Effector memory CD8-positive, alpha-beta T cell (primary cell): ENCODE measurements at regions not wholly inside any gene's neighbourhood (a gene's known extent, or its start where the extent isn't known, plus 50 kb on each side); places are given as distances from the start of the nearest gene placed in this dataset.
"Not testable (repeated sequence)": the region's sequence is repeated elsewhere in the genome, so short reads cannot be mapped to it uniquely, and the experiment has no call there.

Experiments used
- ATAC-seq: fragments of 150-1000 bp; cut with Tn5 transposase; replicated peaks from 2 replicates; pipeline ENCODE4 v1.10.0; 2021; ENCODE audit warnings: mild to moderate bottlenecking, moderate library complexity
- DNase-seq, 3 experiments: peaks; one replicate each; pipeline ENCODE4 v3.0.0; 2021
- H3K27ac Mint-ChIP-seq, 2 donors: one replicate each; pipeline ENCODE4 v1.8.0; 2022; ENCODE audit warnings: mild to moderate bottlenecking in 2 of 2, mixed read lengths in 2 of 2, moderate library complexity in 2 of 2
- H3K27me3 Mint-ChIP-seq, 2 donors: one replicate each; pipeline ENCODE4 v1.8.0; 2022; ENCODE audit warnings: mixed read lengths in 2 of 2
- H3K36me3 Mint-ChIP-seq: one replicate; pipeline ENCODE4 v1.8.0; 2022; ENCODE audit warnings: mild to moderate bottlenecking, moderate library complexity, mixed read lengths; ENCODE audit not compliant: insufficient read depth
- H3K4me1 Mint-ChIP-seq, 2 donors: one replicate each; pipeline ENCODE4 v1.8.0; 2022; ENCODE audit warnings: low read depth in 2 of 2, mixed read lengths in 2 of 2
- H3K4me3 Mint-ChIP-seq, 2 donors: one replicate each; pipeline ENCODE4 v1.8.0; 2022; ENCODE audit warnings: mild to moderate bottlenecking in 2 of 2, mixed read lengths in 2 of 2, moderate library complexity in 2 of 2
- H3K9me3 Mint-ChIP-seq, 2 donors: one replicate each; pipeline ENCODE4 v1.8.0; 2022; ENCODE audit warnings: mixed read lengths in 2 of 2

- Mint-ChIP-seq H3K4me1 (no peaks in the 10 kb centered on the region), H3K27me3 (no peaks in the 10 kb centered on the region), H3K27ac (no peak overlapping the region), H3K9me3 (peaks cover 0 to 5% of the 10 kb centered on the region in 2 donors), H3K4me3 (no peak overlapping the region), H3K36me3 (no peaks in the 10 kb centered on the region)
- DNase-seq (no peak), ATAC-seq (no peak)
Observed at GRCh38 chr6:156219973-156220372, 557.2 kb upstream of the ARID1B start.

- H3K27ac Mint-ChIP-seq, result no peak overlapping the region
- H3K36me3 Mint-ChIP-seq, result peaks cover 3% of the 10 kb centered on the region
- H3K4me1 Mint-ChIP-seq, result no peaks in the 10 kb centered on the region
- DNase-seq (no peak), ATAC-seq (no peak)
- no peak overlapping the region for H3K4me3 Mint-ChIP-seq
- H3K27me3 Mint-ChIP-seq, result no peaks in the 10 kb centered on the region
- peaks cover 0 to 4% of the 10 kb centered on the region in 2 donors for H3K9me3 Mint-ChIP-seq
Observed at GRCh38 chr6:156205678-156206077, 571.5 kb upstream of the ARID1B start.

DNA sequence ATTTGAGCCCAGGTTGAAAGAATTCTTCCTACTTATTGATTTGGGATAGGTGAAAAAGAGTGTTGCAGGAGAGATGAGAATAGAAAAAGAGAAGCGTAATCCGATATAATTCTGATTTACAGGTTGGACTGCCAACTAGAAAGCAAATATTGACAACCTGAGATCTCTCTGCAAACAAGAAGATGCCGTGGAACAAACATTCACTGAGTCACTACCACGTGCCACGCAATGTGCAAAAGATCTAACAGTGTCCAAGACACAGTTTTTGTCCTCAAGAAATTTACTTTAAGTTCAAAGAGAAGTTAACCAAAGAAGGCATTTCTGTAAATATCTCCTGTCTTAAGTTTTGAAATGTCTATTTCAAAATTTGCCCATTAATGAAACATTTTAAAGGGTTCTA, 578.0 kb upstream of the ARID1B start:
- ATAC-seq, result no peak
- no peak overlapping the region for H3K4me3 Mint-ChIP-seq
- no peaks in the 10 kb centered on the region for H3K27me3 Mint-ChIP-seq
- no peak overlapping the region for H3K27ac Mint-ChIP-seq
- H3K9me3 Mint-ChIP-seq, result peaks cover 3 to 5% of the 10 kb centered on the region in 2 donors
- peaks cover 0 to 4% of the 10 kb centered on the region in 2 donors for H3K4me1 Mint-ChIP-seq
- peaks cover under 1% of the 10 kb centered on the region for H3K36me3 Mint-ChIP-seq
- DNase-seq, result no peak

DNA sequence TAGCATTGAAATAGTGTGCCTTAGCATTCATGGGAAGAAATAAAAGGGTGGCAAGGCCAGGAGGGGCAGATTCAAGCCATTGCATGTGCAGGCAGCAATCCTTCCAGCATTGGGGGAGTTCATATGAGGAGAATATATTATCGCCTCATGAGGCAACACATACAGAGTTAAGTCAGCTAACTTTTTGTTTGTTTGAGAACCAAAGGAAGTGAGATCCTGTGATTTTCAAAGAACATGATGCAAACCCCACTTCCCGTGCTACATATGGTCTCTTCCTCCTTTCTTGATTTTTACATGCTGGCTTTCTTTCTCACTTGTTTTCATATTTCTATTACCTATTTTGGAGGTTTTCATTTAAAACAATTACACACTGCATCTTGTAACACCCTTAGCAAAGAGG, 579.7 kb upstream of the ARID1B start:
- peak; percentile 51 for ATAC-seq
- Mint-ChIP-seq H3K36me3 (no peaks in the 10 kb centered on the region), H3K4me1 (peaks cover 0 to 4% of the 10 kb centered on the region in 2 donors), H3K27ac (no peak overlapping the region), H3K27me3 (no peaks in the 10 kb centered on the region), H3K9me3 (peaks cover 2 to 7% of the 10 kb centered on the region in 2 donors), H3K4me3 (no peak overlapping the region)
- DNase-seq, result no peak

- ATAC-seq (no peak), DNase-seq (no peak)
- H3K27me3 Mint-ChIP-seq, result no peaks in the 10 kb centered on the region
- H3K9me3 Mint-ChIP-seq, result peaks cover 2 to 7% of the 10 kb centered on the region in 2 donors
- H3K4me1 Mint-ChIP-seq, result peaks cover 0 to 4% of the 10 kb centered on the region in 2 donors
- no peak overlapping the region for H3K4me3 Mint-ChIP-seq
- no peak overlapping the region for H3K27ac Mint-ChIP-seq
- no peaks in the 10 kb centered on the region for H3K36me3 Mint-ChIP-seq
Observed at GRCh38 chr6:156194981-156195380, 582.2 kb upstream of the ARID1B start.

- DNase-seq (no peak), ATAC-seq (peak; percentile 24)
- no peaks in the 10 kb centered on the region for H3K27me3 Mint-ChIP-seq
- no peaks in the 10 kb centered on the region for H3K36me3 Mint-ChIP-seq
- H3K4me1 Mint-ChIP-seq, result peaks cover 0 to 4% of the 10 kb centered on the region in 2 donors
- H3K9me3 Mint-ChIP-seq, result peaks cover 2 to 7% of the 10 kb centered on the region in 2 donors
- no peak overlapping the region for H3K27ac Mint-ChIP-seq
- H3K4me3 Mint-ChIP-seq, result no peak overlapping the region
Observed at GRCh38 chr6:156193381-156193780, 583.8 kb upstream of the ARID1B start.

DNA sequence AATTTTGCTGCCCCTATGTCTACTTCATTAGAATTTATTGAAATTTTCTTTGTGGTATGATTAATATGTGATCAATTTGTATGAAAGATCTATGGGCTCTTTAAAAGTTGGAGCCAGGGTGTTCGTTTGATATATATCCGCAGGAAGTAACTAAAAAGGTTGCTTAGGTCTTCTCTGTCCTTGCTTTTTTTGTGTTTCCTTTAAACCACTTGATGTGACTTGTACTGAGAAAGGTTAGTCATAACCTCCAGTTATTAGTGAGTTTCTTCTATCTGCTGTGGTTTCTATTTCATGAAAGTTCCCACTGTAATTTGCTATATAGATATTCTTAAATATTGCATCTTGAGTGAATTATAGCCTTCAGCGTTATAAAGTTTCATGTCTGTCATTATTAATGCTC, 585.3 kb upstream of the ARID1B start:
- ATAC-seq (no peak), DNase-seq (no peak)
- H3K27ac Mint-ChIP-seq, result no peak overlapping the region
- H3K36me3 Mint-ChIP-seq, result no peaks in the 10 kb centered on the region
- H3K4me1 Mint-ChIP-seq, result no peaks in the 10 kb centered on the region
- H3K4me3 Mint-ChIP-seq, result no peak overlapping the region
- H3K27me3 Mint-ChIP-seq, result no peaks in the 10 kb centered on the region
- peaks cover 2 to 7% of the 10 kb centered on the region in 2 donors for H3K9me3 Mint-ChIP-seq

- H3K4me1 Mint-ChIP-seq, H3K27me3 Mint-ChIP-seq, H3K27ac Mint-ChIP-seq: not testable (repeated sequence)
Observed at GRCh38 chr6:156191390-156191789, 585.8 kb upstream of the ARID1B start.

GRCh38 chr6:156190270-156190669, 586.9 kb upstream of the ARID1B start:
- Mint-ChIP-seq H3K36me3 (no peaks in the 10 kb centered on the region), H3K27me3 (no peaks in the 10 kb centered on the region), H3K4me3 (no peak overlapping the region), H3K27ac (no peak overlapping the region), H3K9me3 (peaks cover 2 to 7% of the 10 kb centered on the region in 2 donors), H3K4me1 (no peaks in the 10 kb centered on the region)
- ATAC-seq, result no peak
- DNase-seq, result no peak

More at GRCh38 chr6:156191390-156191789, 585.8 kb upstream of the ARID1B start:
- H3K4me3 Mint-ChIP-seq, H3K36me3 Mint-ChIP-seq, DNase-seq, ATAC-seq, H3K9me3 Mint-ChIP-seq: not testable (repeated sequence)

GRCh38 chr6:156189714-156190113, 587.5 kb upstream of the ARID1B start:
- H3K27ac Mint-ChIP-seq, result no peak overlapping the region
- H3K4me1 Mint-ChIP-seq, result no peaks in the 10 kb centered on the region

GRCh38 chr6:156189195-156189594, 588.0 kb upstream of the ARID1B start:
- DNase-seq (no peak), ATAC-seq (no peak)
- Mint-ChIP-seq H3K4me1 (no peaks in the 10 kb centered on the region), H3K36me3 (no peaks in the 10 kb centered on the region), H3K9me3 (peaks cover under 1 to 5% of the 10 kb centered on the region in 2 donors), H3K4me3 (no peak overlapping the region), H3K27ac (no peak overlapping the region), H3K27me3 (no peaks in the 10 kb centered on the region)

More at GRCh38 chr6:156189714-156190113, 587.5 kb upstream of the ARID1B start:
- H3K36me3 Mint-ChIP-seq, result no peaks in the 10 kb centered on the region
- ATAC-seq (no peak), DNase-seq (no peak)
- H3K9me3 Mint-ChIP-seq, result peaks cover 2 to 7% of the 10 kb centered on the region in 2 donors
- H3K27me3 Mint-ChIP-seq, result no peaks in the 10 kb centered on the region
- no peak overlapping the region for H3K4me3 Mint-ChIP-seq

- no peaks in the 10 kb centered on the region for H3K36me3 Mint-ChIP-seq
- DNase-seq (no peak), ATAC-seq (no peak)
- peaks cover 4 to 7% of the 10 kb centered on the region in 2 donors for H3K9me3 Mint-ChIP-seq
- H3K27me3 Mint-ChIP-seq, result no peaks in the 10 kb centered on the region
- no peak overlapping the region for H3K27ac Mint-ChIP-seq
- no peaks in the 10 kb centered on the region for H3K4me1 Mint-ChIP-seq
- no peak overlapping the region for H3K4me3 Mint-ChIP-seq
Observed at GRCh38 chr6:156185113-156185512, 592.1 kb upstream of the ARID1B start.

DNA sequence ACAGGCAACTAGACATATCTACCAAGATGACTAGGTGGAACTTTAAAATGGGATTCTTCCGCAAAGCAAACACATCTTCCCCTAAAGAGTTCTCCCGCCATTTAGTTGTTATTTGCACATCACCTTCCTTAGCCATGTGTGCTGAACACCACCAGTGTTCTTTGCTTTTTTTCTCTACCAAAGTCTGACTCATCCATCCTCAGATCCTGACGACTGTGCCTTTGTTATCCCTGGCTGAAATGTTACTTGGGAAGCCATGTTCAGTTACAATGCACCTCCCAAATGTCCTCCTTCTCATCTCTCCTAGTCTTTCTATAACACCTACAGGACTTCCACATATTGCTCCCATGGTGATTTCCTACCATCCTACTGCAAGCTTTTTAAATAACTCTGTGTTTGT, 593.5 kb upstream of the ARID1B start:
- H3K4me1 Mint-ChIP-seq, result no peaks in the 10 kb centered on the region
- H3K27me3 Mint-ChIP-seq, result no peaks in the 10 kb centered on the region
- ATAC-seq (no peak), DNase-seq (no peak)
- H3K36me3 Mint-ChIP-seq, result no peaks in the 10 kb centered on the region
- no peak overlapping the region for H3K27ac Mint-ChIP-seq
- H3K4me3 Mint-ChIP-seq, result no peak overlapping the region
- peaks cover 4 to 7% of the 10 kb centered on the region in 2 donors for H3K9me3 Mint-ChIP-seq

GRCh38 chr6:156182356-156182755, 594.8 kb upstream of the ARID1B start:
- no peak for ATAC-seq
- Mint-ChIP-seq H3K4me1 (no peaks in the 10 kb centered on the region), H3K36me3 (no peaks in the 10 kb centered on the region)

DNA sequence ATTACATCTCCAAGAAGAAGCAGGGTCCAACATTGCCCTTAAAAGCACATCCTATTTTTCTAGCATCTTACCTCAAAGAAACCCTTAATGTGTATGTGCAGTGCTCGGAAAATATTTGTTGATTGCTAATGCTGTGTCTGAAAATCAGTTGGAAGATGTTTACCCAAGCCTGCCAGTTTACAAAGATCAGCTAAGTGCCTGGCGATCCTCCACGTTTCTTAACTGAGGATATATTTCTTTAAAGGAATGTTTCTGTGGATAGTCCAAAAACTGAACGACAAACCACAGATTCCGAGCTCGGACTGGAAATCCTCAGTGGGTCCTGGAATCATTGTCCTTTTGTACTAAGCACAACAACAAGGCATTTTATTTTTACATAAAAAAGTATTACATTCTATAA, 595.7 kb upstream of the ARID1B start:
- no peaks in the 10 kb centered on the region for H3K36me3 Mint-ChIP-seq
- no peaks in the 10 kb centered on the region for H3K27me3 Mint-ChIP-seq
- no peak overlapping the region for H3K4me3 Mint-ChIP-seq
- no peak overlapping the region for H3K27ac Mint-ChIP-seq
- DNase-seq, result no peak
- H3K4me1 Mint-ChIP-seq, result no peaks in the 10 kb centered on the region
- ATAC-seq, result no peak
- peaks cover 4 to 7% of the 10 kb centered on the region in 2 donors for H3K9me3 Mint-ChIP-seq

More at GRCh38 chr6:156182356-156182755, 594.8 kb upstream of the ARID1B start:
- DNase-seq, result no peak
- H3K27me3 Mint-ChIP-seq, result no peaks in the 10 kb centered on the region
- peaks cover 4 to 7% of the 10 kb centered on the region in 2 donors for H3K9me3 Mint-ChIP-seq
- H3K4me3 Mint-ChIP-seq, result no peak overlapping the region
- no peak overlapping the region for H3K27ac Mint-ChIP-seq
